SW480 (cell line): ENCODE measurements at regions not wholly inside any gene's neighbourhood (a gene's known extent, or its start where the extent isn't known, plus 50 kb on each side); places are given as distances from the start of the nearest gene placed in this dataset.

Experiments used
- DNase-seq: peaks from one replicate; pipeline ENCODE4 v3.0.0-alpha.2; 2016; ENCODE audit warnings: low spot score

DNA sequence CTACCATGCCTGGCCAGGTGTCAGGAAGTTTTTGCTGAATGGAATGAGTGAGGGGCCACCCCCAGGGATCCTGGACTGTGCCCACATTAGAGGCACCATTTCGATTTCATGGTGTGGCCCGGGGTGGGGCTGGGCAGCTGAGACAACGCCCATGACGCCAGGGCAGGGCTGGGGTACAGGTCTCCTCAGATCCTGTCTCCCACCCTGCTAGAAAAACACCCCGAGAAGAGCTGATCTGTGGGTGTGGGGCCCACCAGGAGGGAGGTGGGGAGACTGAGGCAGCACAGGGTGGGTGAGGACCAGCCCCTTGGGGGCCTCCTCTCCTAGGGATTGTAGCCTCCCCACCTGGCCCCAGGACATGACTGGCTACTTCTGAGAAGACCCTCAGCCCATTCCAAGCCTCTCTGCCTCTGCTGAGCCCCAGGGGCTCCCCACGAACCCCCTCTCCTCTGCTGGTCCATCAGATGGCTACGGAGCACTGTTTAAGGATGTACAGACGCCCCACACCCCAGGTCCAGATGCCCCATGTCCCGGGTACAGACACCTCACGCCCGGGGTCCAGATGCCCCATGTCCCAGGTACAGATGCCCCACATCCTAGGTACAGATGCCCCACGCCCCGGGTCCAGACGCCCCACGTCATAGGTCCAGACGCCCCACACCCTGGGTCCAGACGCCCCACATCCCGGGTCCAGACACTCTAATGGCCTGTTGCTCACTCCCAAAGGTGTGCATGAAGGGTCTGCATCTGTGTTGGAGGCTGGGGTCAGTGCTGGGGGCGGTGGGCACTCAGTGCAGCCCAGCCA lies 99.4 kb downstream of the MICALL2 start:
- DNase-seq, result no peak

- no peak for DNase-seq
Measured at GRCh38 chr7:1360521-1360971, 98.7 kb downstream of the MICALL2 start.

- DNase-seq, result no peak
Measured at GRCh38 chr7:1361016-1361755, 98.1 kb downstream of the MICALL2 start.

DNA sequence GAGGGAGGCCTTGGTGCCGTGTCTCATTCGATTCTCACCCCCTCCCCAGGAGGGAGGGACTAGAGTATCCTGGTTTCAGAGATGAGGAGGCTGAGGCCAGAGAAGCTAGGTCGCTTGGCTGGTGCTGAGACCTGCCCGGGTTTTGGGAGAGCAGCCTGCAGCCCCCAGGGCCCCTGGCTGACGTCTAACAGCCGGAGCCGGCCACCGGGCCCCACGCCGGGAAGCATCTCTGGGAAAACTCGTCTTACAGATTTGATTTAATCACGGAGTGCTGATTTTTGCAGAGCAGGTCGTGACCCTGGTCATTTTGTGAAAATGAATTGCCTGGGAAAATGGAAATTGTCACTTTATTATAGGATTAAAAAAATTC lies 97.5 kb downstream of the MICALL2 start:
- DNase-seq, result no peak

- no peak for DNase-seq
Measured at GRCh38 chr7:1362301-1362700, 97.0 kb downstream of the MICALL2 start.

- peak; percentile 32 for DNase-seq
Measured at GRCh38 chr7:1364068-1364905, 95.0 kb downstream of the MICALL2 start.

DNA sequence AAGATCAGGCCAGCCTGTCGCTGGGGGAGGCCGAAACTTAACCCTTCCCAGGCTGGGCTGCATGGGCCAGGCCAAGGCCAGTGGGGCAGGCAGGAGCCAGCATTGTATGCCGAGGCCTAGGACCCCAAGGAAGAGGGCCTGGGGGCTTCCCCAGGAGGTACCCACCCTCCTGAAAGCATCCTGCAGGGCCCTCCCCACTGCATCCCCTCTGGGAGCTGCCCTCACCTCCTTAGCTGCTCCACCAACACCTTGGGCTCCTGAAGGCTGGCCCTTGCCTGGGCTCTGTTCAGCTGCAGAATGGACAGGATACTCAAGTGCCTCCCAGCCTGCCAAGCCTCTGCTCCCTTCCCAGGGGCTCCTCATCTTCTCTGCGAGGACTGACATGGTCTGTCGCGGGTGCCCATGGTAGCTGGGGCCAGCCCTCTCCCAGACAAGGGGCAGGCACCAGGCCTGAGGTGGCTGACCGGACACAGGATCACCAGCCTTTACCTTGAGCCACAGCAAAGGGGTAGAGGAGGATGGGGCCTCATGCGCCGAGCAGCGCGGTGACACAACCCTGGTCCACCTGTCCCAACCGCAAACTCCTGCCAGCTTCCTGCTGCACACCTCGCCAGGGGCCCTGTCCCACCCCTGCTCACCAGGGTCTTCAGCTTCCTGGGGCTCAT lies 94.2 kb downstream of the MICALL2 start:
- DNase-seq, result no peak

GRCh38 chr7:1365846-1366245 lies 93.4 kb downstream of the MICALL2 start:
- no peak for DNase-seq

GRCh38 chr7:1366801-1367405 lies 92.4 kb downstream of the MICALL2 start:
- DNase-seq, result no peak

- DNase-seq, result no peak
Measured at GRCh38 chr7:1367501-1368183, 91.6 kb downstream of the MICALL2 start.

DNA sequence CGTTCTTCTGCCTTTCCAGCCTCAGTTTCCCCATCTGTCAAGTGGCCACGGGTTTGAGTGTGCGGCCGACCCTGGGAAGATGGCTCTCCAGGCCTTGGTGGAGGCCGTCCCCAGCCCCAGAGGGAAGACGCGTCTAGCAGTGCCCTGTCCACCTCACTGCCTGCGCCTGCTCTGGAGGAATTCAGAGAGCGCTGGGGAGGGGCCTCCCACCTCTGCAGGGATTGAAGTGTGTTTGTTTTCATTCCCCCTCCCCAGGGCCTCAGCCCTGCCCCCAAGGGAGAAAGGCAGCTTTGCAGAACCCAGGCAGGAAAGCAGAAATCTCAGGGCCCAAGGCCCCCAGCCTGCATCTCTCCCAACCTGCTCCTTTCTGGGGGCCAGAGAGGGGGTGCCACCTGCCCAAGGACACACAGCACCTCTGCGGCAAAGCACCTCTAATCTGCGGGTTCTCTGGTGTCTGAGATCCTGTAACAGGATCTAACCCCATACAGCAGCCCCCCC lies 91.0 kb downstream of the MICALL2 start:
- DNase-seq, result no peak

- peak; percentile 58 for DNase-seq
Measured at GRCh38 chr7:1368682-1369571, 90.3 kb downstream of the MICALL2 start.

- no peak for DNase-seq
Measured at GRCh38 chr7:1369916-1370657, 89.2 kb downstream of the MICALL2 start.

- DNase-seq, result no peak
Measured at GRCh38 chr7:1370738-1371137, 88.5 kb downstream of the MICALL2 start.

- no peak for DNase-seq
Measured at GRCh38 chr7:1372063-1372462, 87.2 kb downstream of the MICALL2 start.

GRCh38 chr7:1372671-1373379 lies 86.4 kb downstream of the MICALL2 start:
- DNase-seq, result no peak

- DNase-seq, result peak; percentile 48
Measured at GRCh38 chr7:1377111-1377909, 82.0 kb downstream of the MICALL2 start.
